ENCODE measurements at regions not wholly inside any gene's neighbourhood (a gene's known extent, or its start where the extent isn't known, plus 50 kb on each side); places are given as distances from the start of the nearest gene placed in this dataset.

GRCh38 chr11:33608386-33608785, 92.2 kb downstream of the C11orf91 start:
- Histone ChIP-seq H3K27me3 (ENCODE audit: control insufficient read depth, insufficient read depth, low read length) (no peaks in the 10 kb centered on the region), H3K9ac (ENCODE audit: low read length) (no peak overlapping the region), H3K36me3 (ENCODE audit: control insufficient read depth, insufficient read depth, low read length) (no peaks in the 10 kb centered on the region), H3K27ac (ENCODE audit: low read depth, low read length) (no peak overlapping the region), H3K4me1 (ENCODE audit: control insufficient read depth, insufficient read depth, low read length) (no peaks in the 10 kb centered on the region), H3K4me3 (ENCODE audit: low read length) (no peak overlapping the region)

DNA sequence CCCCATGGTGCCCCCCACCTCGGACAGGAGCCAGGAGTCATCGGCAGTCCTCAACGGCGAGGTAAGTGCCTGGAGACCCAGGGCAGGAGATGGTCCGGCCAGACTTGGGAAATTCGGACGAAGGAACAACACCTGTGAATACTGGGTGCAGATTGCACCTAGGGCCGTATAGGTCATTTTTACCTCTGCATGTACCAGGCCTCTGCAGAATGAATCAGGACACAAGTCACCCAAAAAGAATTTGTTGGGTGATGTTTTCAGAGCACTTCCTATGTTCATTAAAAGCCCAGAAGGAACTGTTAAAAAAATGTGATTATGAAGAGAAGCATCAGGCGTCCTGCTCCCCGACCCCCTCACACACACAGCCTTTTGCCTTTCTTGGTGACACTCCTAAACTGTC, 93.9 kb downstream of the C11orf91 start:
- Histone ChIP-seq H3K36me3 (ENCODE audit: control insufficient read depth, insufficient read depth, low read length) (no peaks in the 10 kb centered on the region), H3K27ac (ENCODE audit: low read depth, low read length) (no peak overlapping the region), H3K9ac (ENCODE audit: low read length) (no peak overlapping the region), H3K27me3 (ENCODE audit: control insufficient read depth, insufficient read depth, low read length) (no peaks in the 10 kb centered on the region), H3K4me1 (ENCODE audit: control insufficient read depth, insufficient read depth, low read length) (no peaks in the 10 kb centered on the region), H3K4me3 (ENCODE audit: low read length) (no peak overlapping the region)

GRCh38 chr11:33605703-33606102, 94.9 kb downstream of the C11orf91 start:
- Histone ChIP-seq H3K9ac (ENCODE audit: low read length) (no peak overlapping the region), H3K27me3 (ENCODE audit: control insufficient read depth, insufficient read depth, low read length) (no peaks in the 10 kb centered on the region), H3K27ac (ENCODE audit: low read depth, low read length) (no peak overlapping the region), H3K4me1 (ENCODE audit: control insufficient read depth, insufficient read depth, low read length) (no peaks in the 10 kb centered on the region), H3K36me3 (ENCODE audit: control insufficient read depth, insufficient read depth, low read length) (no peaks in the 10 kb centered on the region), H3K4me3 (ENCODE audit: low read length) (no peak overlapping the region)

GRCh38 chr11:33598426-33599069, 102.1 kb downstream of the C11orf91 start:
- Histone ChIP-seq H3K27me3 (ENCODE audit: control insufficient read depth, insufficient read depth, low read length) (no peaks in the 10 kb centered on the region), H3K4me3 (ENCODE audit: low read length) (no peak overlapping the region), H3K36me3 (ENCODE audit: control insufficient read depth, insufficient read depth, low read length) (no peaks in the 10 kb centered on the region), H3K27ac (ENCODE audit: low read depth, low read length) (no peak overlapping the region), H3K4me1 (ENCODE audit: control insufficient read depth, insufficient read depth, low read length) (no peaks in the 10 kb centered on the region), H3K9ac (ENCODE audit: low read length) (no peak overlapping the region)

- Histone ChIP-seq H3K9ac (ENCODE audit: low read length) (no peak overlapping the region), H3K36me3 (ENCODE audit: control insufficient read depth, insufficient read depth, low read length) (no peaks in the 10 kb centered on the region), H3K27ac (ENCODE audit: low read depth, low read length) (no peak overlapping the region)
Measured at GRCh38 chr11:33594188-33594587, 106.4 kb downstream of the C11orf91 start.

DNA sequence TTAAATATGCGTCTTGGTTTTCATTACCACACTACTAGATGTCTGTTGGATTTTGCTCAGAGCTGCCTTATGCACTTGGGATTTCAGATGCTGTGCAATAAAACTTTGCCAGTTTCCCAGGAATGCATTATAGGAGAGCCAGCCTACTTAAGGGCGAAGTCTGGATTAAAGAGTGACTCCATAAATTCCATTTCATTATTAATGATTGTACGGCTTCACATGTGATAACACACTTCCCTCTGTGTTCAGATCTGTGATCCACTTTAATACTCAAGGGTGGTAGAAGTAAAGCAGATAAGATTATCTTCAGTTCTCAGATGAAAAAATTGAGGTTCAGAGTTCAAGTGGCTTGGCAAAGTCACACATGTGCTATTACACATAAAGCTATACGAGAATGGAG, 110.2 kb downstream of the C11orf91 start:
- Histone ChIP-seq H3K9ac (ENCODE audit: low read length) (no peak overlapping the region), H3K4me1 (ENCODE audit: control insufficient read depth, insufficient read depth, low read length) (no peaks in the 10 kb centered on the region), H3K4me3 (ENCODE audit: low read length) (no peak overlapping the region), H3K27ac (ENCODE audit: low read depth, low read length) (no peak overlapping the region), H3K36me3 (ENCODE audit: control insufficient read depth, insufficient read depth, low read length) (no peaks in the 10 kb centered on the region), H3K27me3 (ENCODE audit: control insufficient read depth, insufficient read depth, low read length) (no peaks in the 10 kb centered on the region)

More at GRCh38 chr11:33594188-33594587, 106.4 kb downstream of the C11orf91 start:
- Histone ChIP-seq H3K4me3 (ENCODE audit: low read length) (no peak overlapping the region), H3K4me1 (ENCODE audit: control insufficient read depth, insufficient read depth, low read length) (no peaks in the 10 kb centered on the region), H3K27me3 (ENCODE audit: control insufficient read depth, insufficient read depth, low read length) (no peaks in the 10 kb centered on the region)

DNA sequence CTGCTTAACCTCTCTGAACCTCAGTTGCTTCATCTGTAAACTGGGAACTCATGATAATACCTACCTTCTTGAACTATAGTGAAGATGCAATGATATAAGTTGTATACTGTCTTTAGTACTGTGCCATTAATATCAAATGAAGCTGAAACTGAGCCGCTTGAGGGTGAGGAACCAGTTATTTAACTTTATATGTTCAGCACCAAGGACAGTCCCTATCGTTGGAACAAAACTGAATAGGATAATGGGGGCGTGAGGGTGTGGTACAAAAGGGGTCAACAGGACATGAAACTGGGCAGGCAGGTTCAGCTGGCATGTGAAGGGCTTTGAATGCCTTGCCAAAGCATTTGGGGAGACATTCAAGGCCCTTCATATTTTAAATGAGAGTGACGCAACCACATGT, 112.6 kb downstream of the C11orf91 start:
- Histone ChIP-seq H3K27ac (ENCODE audit: low read depth, low read length) (no peak overlapping the region), H3K9ac (ENCODE audit: low read length) (no peak overlapping the region), H3K4me1 (ENCODE audit: control insufficient read depth, insufficient read depth, low read length) (no peaks in the 10 kb centered on the region), H3K27me3 (ENCODE audit: control insufficient read depth, insufficient read depth, low read length) (no peaks in the 10 kb centered on the region), H3K4me3 (ENCODE audit: low read length) (no peak overlapping the region), H3K36me3 (ENCODE audit: control insufficient read depth, insufficient read depth, low read length) (no peaks in the 10 kb centered on the region)

- Histone ChIP-seq H3K9ac (ENCODE audit: low read length) (no peak overlapping the region), H3K36me3 (ENCODE audit: control insufficient read depth, insufficient read depth, low read length) (no peaks in the 10 kb centered on the region), H3K27ac (ENCODE audit: low read depth, low read length) (no peak overlapping the region), H3K4me3 (ENCODE audit: low read length) (no peak overlapping the region), H3K4me1 (ENCODE audit: control insufficient read depth, insufficient read depth, low read length) (no peaks in the 10 kb centered on the region), H3K27me3 (ENCODE audit: control insufficient read depth, insufficient read depth, low read length) (no peaks in the 10 kb centered on the region)
Measured at GRCh38 chr11:33585586-33586209, 114.9 kb downstream of the C11orf91 start.

DNA sequence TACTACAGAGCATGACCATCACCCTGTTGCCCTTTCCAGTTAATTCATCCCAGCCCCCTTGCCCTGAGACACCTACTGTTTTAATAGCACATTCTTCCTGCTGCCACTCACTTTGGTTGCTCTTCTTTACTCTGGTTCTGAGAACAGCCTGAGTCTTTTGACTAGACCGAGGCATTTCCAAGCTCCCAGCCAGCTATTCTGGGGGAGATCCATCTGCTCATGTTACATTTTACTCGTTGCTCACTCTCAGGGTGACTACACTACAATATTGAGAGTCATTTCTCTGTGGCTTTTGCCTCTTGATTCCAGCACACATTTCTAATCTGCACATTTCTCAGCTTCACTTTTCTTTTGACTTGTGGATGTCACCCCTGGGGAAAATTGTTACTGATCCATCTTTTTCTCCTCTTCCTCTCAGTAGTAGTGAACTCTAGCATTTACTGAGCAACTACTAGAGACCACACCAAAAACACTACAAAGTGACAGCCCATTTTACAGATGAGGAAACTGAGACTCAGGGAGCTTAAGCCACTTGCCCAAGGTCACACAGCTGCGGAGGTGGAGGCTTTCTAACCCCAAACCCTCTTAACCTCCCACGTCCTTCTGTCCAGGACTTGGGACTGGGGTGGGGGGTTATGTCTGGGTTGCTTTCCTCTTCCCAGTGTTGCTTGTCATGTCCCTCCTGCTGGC, 117.8 kb downstream of the C11orf91 start:
- no peak overlapping the region for H3K4me3 ChIP-seq (ENCODE audit: low read length)
- no peaks in the 10 kb centered on the region for H3K36me3 ChIP-seq (ENCODE audit: control insufficient read depth, insufficient read depth, low read length)
- no peaks in the 10 kb centered on the region for H3K27me3 ChIP-seq (ENCODE audit: control insufficient read depth, insufficient read depth, low read length)
- no peak overlapping the region for H3K9ac ChIP-seq (ENCODE audit: low read length)
- H3K4me1 ChIP-seq (ENCODE audit: control insufficient read depth, insufficient read depth, low read length) = no peaks in the 10 kb centered on the region
- H3K27ac ChIP-seq (ENCODE audit: low read depth, low read length) = no peak overlapping the region

DNA sequence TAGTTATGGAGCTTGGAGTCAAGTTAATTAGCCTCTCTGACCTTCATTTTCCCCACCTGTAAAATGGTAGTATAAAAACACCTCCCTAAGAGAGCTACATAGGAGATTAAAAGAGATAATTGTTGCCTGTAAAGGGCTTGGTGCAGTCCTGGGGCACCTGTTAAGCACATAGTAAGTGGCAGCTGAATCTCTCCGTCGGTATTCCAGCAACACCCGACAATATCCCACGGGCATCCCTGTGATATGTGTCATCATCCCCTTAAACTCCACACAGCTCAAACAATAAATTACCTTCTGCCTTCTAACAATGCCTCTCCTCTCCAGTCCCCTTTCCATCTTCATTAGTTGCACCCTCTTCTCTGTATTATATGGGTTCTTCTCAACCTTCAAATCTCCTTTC, 121.5 kb downstream of the C11orf91 start:
- Histone ChIP-seq H3K4me3 (ENCODE audit: low read length) (no peak overlapping the region), H3K9ac (ENCODE audit: low read length) (no peak overlapping the region), H3K4me1 (ENCODE audit: control insufficient read depth, insufficient read depth, low read length) (no peaks in the 10 kb centered on the region), H3K27ac (ENCODE audit: low read depth, low read length) (no peak overlapping the region), H3K27me3 (ENCODE audit: control insufficient read depth, insufficient read depth, low read length) (peaks cover 2% of the 10 kb centered on the region), H3K36me3 (ENCODE audit: control insufficient read depth, insufficient read depth, low read length) (no peaks in the 10 kb centered on the region)

GRCh38 chr11:33577204-33577603, 123.4 kb downstream of the C11orf91 start:
- Histone ChIP-seq H3K4me1 (ENCODE audit: control insufficient read depth, insufficient read depth, low read length) (no peaks in the 10 kb centered on the region), H3K27ac (ENCODE audit: low read depth, low read length) (no peak overlapping the region), H3K9ac (ENCODE audit: low read length) (no peak overlapping the region), H3K36me3 (ENCODE audit: control insufficient read depth, insufficient read depth, low read length) (no peaks in the 10 kb centered on the region), H3K4me3 (ENCODE audit: low read length) (no peak overlapping the region), H3K27me3 (ENCODE audit: control insufficient read depth, insufficient read depth, low read length) (peaks cover 2% of the 10 kb centered on the region)

GRCh38 chr11:33575311-33575710, 125.3 kb downstream of the C11orf91 start:
- H3K4me3 ChIP-seq (ENCODE audit: low read length) = no peak overlapping the region

GRCh38 chr11:33574331-33574730, 126.3 kb downstream of the C11orf91 start:
- no peaks in the 10 kb centered on the region for H3K4me1 ChIP-seq (ENCODE audit: control insufficient read depth, insufficient read depth, low read length)
- H3K36me3 ChIP-seq (ENCODE audit: control insufficient read depth, insufficient read depth, low read length) = no peaks in the 10 kb centered on the region

More at GRCh38 chr11:33575311-33575710, 125.3 kb downstream of the C11orf91 start:
- Histone ChIP-seq H3K36me3 (ENCODE audit: control insufficient read depth, insufficient read depth, low read length) (no peaks in the 10 kb centered on the region), H3K4me1 (ENCODE audit: control insufficient read depth, insufficient read depth, low read length) (no peaks in the 10 kb centered on the region), H3K27ac (ENCODE audit: low read depth, low read length) (no peak overlapping the region), H3K9ac (ENCODE audit: low read length) (no peak overlapping the region), H3K27me3 (ENCODE audit: control insufficient read depth, insufficient read depth, low read length) (peaks cover 2% of the 10 kb centered on the region)

More at GRCh38 chr11:33574331-33574730, 126.3 kb downstream of the C11orf91 start:
- Histone ChIP-seq H3K27ac (ENCODE audit: low read depth, low read length) (no peak overlapping the region), H3K27me3 (ENCODE audit: control insufficient read depth, insufficient read depth, low read length) (peaks cover 2% of the 10 kb centered on the region), H3K4me3 (ENCODE audit: low read length) (no peak overlapping the region), H3K9ac (ENCODE audit: low read length) (no peak overlapping the region)

Measured in rectal smooth muscle tissue (tissue), 1 donor.